ENCODE measurements at regions not wholly inside any gene's neighbourhood (a gene's known extent, or its start where the extent isn't known, plus 50 kb on each side); places are given as distances from the start of the nearest gene placed in this dataset.

GRCh38 chr3:94665922-94666321, 603.1 kb downstream of the NSUN3 start:
- no peak overlapping the region for H3K4me3 ChIP-seq (ENCODE audit: low read depth, low read length)
- TF ChIP-seq MYC (IDR thresholded peaks at IDR 0.05; ENCODE audit: low read depth, low read length) = no peak
- no peak for TF ChIP-seq POLR2A (IDR thresholded peaks at IDR 0.05; ENCODE audit: extremely low read depth, insufficient read length)
- TF ChIP-seq CTCF (IDR thresholded peaks at IDR 0.05; ENCODE audit: low read depth, low read length) = no peak
- no peak for TF ChIP-seq MAX (IDR thresholded peaks at IDR 0.05; ENCODE audit: low read depth, low read length)
- no peak for DNase-seq (ENCODE audit: low read depth)

GRCh38 chr3:94671078-94671477, 608.2 kb downstream of the NSUN3 start:
- no peak overlapping the region for H3K4me3 ChIP-seq (ENCODE audit: low read depth, low read length)
- no peak for DNase-seq (ENCODE audit: low read depth)
- TF ChIP-seq MAX (IDR thresholded peaks at IDR 0.05; ENCODE audit: low read depth, low read length) (no peak), MYC (IDR thresholded peaks at IDR 0.05; ENCODE audit: low read depth, low read length) (no peak), POLR2A (IDR thresholded peaks at IDR 0.05; ENCODE audit: extremely low read depth, insufficient read length) (no peak), CTCF (IDR thresholded peaks at IDR 0.05; ENCODE audit: low read depth, low read length) (no peak)

GRCh38 chr3:94673876-94674275, 611.0 kb downstream of the NSUN3 start:
- TF ChIP-seq MYC (IDR thresholded peaks at IDR 0.05; ENCODE audit: low read depth, low read length) = no peak
- TF ChIP-seq MAX (IDR thresholded peaks at IDR 0.05; ENCODE audit: low read depth, low read length) = no peak
- TF ChIP-seq CTCF (IDR thresholded peaks at IDR 0.05; ENCODE audit: low read depth, low read length) = no peak
- TF ChIP-seq POLR2A (IDR thresholded peaks at IDR 0.05; ENCODE audit: extremely low read depth, insufficient read length) = no peak
- no peak overlapping the region for H3K4me3 ChIP-seq (ENCODE audit: low read depth, low read length)
- DNase-seq (ENCODE audit: low read depth) = no peak

GRCh38 chr3:94686208-94686607, 623.3 kb downstream of the NSUN3 start:
- no peak overlapping the region for H3K4me3 ChIP-seq (ENCODE audit: low read depth, low read length)
- DNase-seq (ENCODE audit: low read depth) = no peak
- no peak for TF ChIP-seq CTCF (IDR thresholded peaks at IDR 0.05; ENCODE audit: low read depth, low read length)
- TF ChIP-seq MAX (IDR thresholded peaks at IDR 0.05; ENCODE audit: low read depth, low read length) = no peak
- no peak for TF ChIP-seq MYC (IDR thresholded peaks at IDR 0.05; ENCODE audit: low read depth, low read length)
- no peak for TF ChIP-seq POLR2A (IDR thresholded peaks at IDR 0.05; ENCODE audit: extremely low read depth, insufficient read length)

- no peak for DNase-seq (ENCODE audit: low read depth)
- TF ChIP-seq MAX (IDR thresholded peaks at IDR 0.05; ENCODE audit: low read depth, low read length) (no peak), CTCF (IDR thresholded peaks at IDR 0.05; ENCODE audit: low read depth, low read length) (no peak), POLR2A (IDR thresholded peaks at IDR 0.05; ENCODE audit: extremely low read depth, insufficient read length) (no peak), MYC (IDR thresholded peaks at IDR 0.05; ENCODE audit: low read depth, low read length) (no peak)
- no peak overlapping the region for H3K4me3 ChIP-seq (ENCODE audit: low read depth, low read length)
Measured at GRCh38 chr3:94693997-94694640, 631.3 kb downstream of the NSUN3 start.
